CD4-positive, alpha-beta T cell (primary cell): ENCODE measurements at regions not wholly inside any gene's neighbourhood (a gene's known extent, or its start where the extent isn't known, plus 50 kb on each side); places are given as distances from the start of the nearest gene placed in this dataset.

Source experiments
- ATAC-seq: fragments of 200-7000 bp; cut with Tn5 transposase; one replicate; pipeline ENCODE4 v1.10.0; 2022; ENCODE audit warnings: mild to moderate bottlenecking; ENCODE audit not compliant: poor library complexity
- CTCF ChIA-PET: fragments of 350-600 bp; sonication (Branson Sonifier 250); formaldehyde crosslinking; loops from one replicate; lab custom pipeline; 2021; ENCODE audit warnings: antibody characterized with exemption, inconsistent platforms; lab: Charles Lee
- POLR2A ChIA-PET: fragments of 350-600 bp; sonication (Branson Sonifier 250); formaldehyde crosslinking; loops from one replicate; lab custom pipeline; 2021; ENCODE audit warnings: antibody characterized with exemption, inconsistent platforms; lab: Charles Lee
- DNase-seq, 14 experiments: peaks; one replicate each; pipeline ENCODE4 v3.0.0-alpha.2; 2013 to 2020; ENCODE audit warnings: mixed read lengths in 2 of 14
- H3K27ac ChIP-seq, 2 donors: one replicate each; pipeline versions ENCODE4 v1.5.1 to v1.7.0; 2013; ENCODE audit warnings: low read length in 2 of 2, low read depth in 1 of 2, mild to moderate bottlenecking in 1 of 2
- H3K27me3 ChIP-seq, 2 experiments: 1 replicate in 1 of 2; 2 replicates in 1 of 2; pipeline versions ENCODE4 v1.6.1 to v1.7.0; 2013; ENCODE audit warnings: low read length in 2 of 2, control low read depth in 1 of 2, mild to moderate bottlenecking in 1 of 2, moderate library complexity in 1 of 2; ENCODE audit not compliant: insufficient read depth in 2 of 2, control insufficient read depth in 1 of 2
- H3K36me3 ChIP-seq: one replicate; pipeline ENCODE4 v1.6.1; 2013; ENCODE audit warnings: low read length, control low read depth; ENCODE audit not compliant: insufficient read depth
- H3K4me1 ChIP-seq: one replicate; pipeline ENCODE4 v1.6.1; 2013; ENCODE audit warnings: low read length, control low read depth; ENCODE audit not compliant: insufficient read depth
- H3K4me3 ChIP-seq: one replicate; pipeline ENCODE4 v1.5.1; 2013; ENCODE audit warnings: mild to moderate bottlenecking, low read length, moderate library complexity
- H3K9me3 ChIP-seq, 2 experiments: 1 replicate in 1 of 2; 2 replicates in 1 of 2; pipeline versions ENCODE4 v1.6.1 to v1.7.0; 2013; ENCODE audit warnings: low read length in 2 of 2, mild to moderate bottlenecking in 2 of 2, control low read depth in 1 of 2, moderate library complexity in 1 of 2; ENCODE audit not compliant: control insufficient read depth in 1 of 2, insufficient read depth in 1 of 2
- H3K27ac Mint-ChIP-seq: one replicate; pipeline ENCODE4 v1.8.0; 2020; ENCODE audit warnings: mixed read lengths
- H3K27me3 Mint-ChIP-seq: one replicate; pipeline ENCODE4 v1.8.0; 2021; ENCODE audit warnings: mixed read lengths
- H3K36me3 Mint-ChIP-seq: one replicate; pipeline ENCODE4 v1.8.0; 2021; ENCODE audit warnings: low read depth, mixed read lengths
- H3K4me1 Mint-ChIP-seq: one replicate; pipeline ENCODE4 v1.8.0; 2021; ENCODE audit warnings: low read depth, mixed read lengths
- H3K4me3 Mint-ChIP-seq: one replicate; pipeline ENCODE4 v1.8.0; 2020; ENCODE audit warnings: mild to moderate bottlenecking, mixed read lengths
- H3K9me3 Mint-ChIP-seq: one replicate; pipeline ENCODE4 v1.8.0; 2020; ENCODE audit warnings: mixed read lengths
- intact Hi-C, 2 experiments: fragments of 100-400 bp; cut with DNase I in 1 of 2; cut with micrococcal nuclease in 1 of 2; formaldehyde crosslinking; loops; one replicate each; pipeline versions ENCODE4 v1.15.1 to v1.9.0; 2023 to 2025; cut with DNase I, micrococcal nuclease
- TF ChIP-seq, protein P1 (sequence below): fragments of 200-600 bp; IDR thresholded peaks from one replicate; pipeline ENCODE4 v1.8.0; 2022; ENCODE audit warnings: antibody characterized with exemption, mild to moderate bottlenecking

DNA sequence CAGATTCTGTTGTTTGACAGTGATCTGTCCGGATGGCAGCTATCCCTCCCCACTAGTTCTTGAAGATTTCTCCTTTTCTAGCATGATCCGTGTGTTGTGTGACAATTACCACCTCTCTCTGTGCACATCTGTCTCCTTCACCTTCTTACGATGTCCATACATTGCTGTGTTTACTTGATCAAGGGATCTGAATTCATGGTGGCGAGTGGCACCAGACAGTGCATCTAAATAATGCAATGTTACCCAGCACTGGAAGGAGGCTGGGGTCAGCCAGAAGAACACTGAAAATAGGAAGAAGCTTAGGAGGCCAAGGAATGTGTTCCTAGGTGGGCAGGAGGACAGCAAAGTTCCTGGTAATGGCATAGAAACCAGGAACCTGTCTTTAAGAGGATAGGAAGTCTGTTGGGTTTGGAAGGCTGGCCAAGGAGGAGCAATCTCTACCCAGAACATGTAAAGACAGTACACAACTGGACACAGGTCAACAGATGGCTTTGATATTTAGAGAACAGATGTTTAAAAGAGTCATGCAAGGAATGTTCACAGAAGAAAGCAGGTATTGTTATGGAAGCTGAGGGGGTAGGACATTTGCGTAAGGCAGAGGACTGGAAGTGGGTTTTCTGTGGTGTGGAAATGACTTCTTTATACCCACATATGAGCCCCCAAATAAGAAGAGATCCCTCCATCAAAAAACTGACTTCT, 126.4 kb downstream of the HRH4 start:
- intact Hi-C loops, result no loop called here
- ChIA-PET CTCF (no interaction called here), POLR2A (no interaction called here)
- H3K4me3 ChIP-seq, result no peak overlapping the region
- no peaks in the 10 kb centered on the region for H3K4me1 Mint-ChIP-seq
- H3K27me3 ChIP-seq, result no peaks in the 10 kb centered on the region
- no peaks in the 10 kb centered on the region for H3K9me3 Mint-ChIP-seq
- TF ChIP-seq, protein P1, sequence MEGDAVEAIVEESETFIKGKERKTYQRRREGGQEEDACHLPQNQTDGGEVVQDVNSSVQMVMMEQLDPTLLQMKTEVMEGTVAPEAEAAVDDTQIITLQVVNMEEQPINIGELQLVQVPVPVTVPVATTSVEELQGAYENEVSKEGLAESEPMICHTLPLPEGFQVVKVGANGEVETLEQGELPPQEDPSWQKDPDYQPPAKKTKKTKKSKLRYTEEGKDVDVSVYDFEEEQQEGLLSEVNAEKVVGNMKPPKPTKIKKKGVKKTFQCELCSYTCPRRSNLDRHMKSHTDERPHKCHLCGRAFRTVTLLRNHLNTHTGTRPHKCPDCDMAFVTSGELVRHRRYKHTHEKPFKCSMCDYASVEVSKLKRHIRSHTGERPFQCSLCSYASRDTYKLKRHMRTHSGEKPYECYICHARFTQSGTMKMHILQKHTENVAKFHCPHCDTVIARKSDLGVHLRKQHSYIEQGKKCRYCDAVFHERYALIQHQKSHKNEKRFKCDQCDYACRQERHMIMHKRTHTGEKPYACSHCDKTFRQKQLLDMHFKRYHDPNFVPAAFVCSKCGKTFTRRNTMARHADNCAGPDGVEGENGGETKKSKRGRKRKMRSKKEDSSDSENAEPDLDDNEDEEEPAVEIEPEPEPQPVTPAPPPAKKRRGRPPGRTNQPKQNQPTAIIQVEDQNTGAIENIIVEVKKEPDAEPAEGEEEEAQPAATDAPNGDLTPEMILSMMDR, result no peak
- H3K27ac Mint-ChIP-seq, result no peak overlapping the region
- H3K27ac ChIP-seq, result no peak overlapping the region
- no peaks in the 10 kb centered on the region for H3K9me3 ChIP-seq
- H3K4me3 Mint-ChIP-seq, result no peak overlapping the region
- ATAC-seq, result no peak
- H3K4me1 ChIP-seq, result no peaks in the 10 kb centered on the region
- H3K36me3 Mint-ChIP-seq, result no peaks in the 10 kb centered on the region
- DNase-seq, result no peak
- H3K27me3 Mint-ChIP-seq, result peaks cover 22% of the 10 kb centered on the region
- H3K36me3 ChIP-seq, result no peaks in the 10 kb centered on the region

GRCh38 chr18:24588440-24588839, 128.0 kb downstream of the HRH4 start:
- H3K36me3 ChIP-seq, result no peaks in the 10 kb centered on the region
- Mint-ChIP-seq H3K4me3 (no peak overlapping the region), H3K27me3 (peaks cover 22% of the 10 kb centered on the region), H3K36me3 (no peaks in the 10 kb centered on the region), H3K9me3 (no peaks in the 10 kb centered on the region), H3K4me1 (no peaks in the 10 kb centered on the region), H3K27ac (no peak overlapping the region)
- no peak for ATAC-seq
- H3K4me3 ChIP-seq, result no peak overlapping the region
- TF ChIP-seq, protein P1, result no peak
- H3K9me3 ChIP-seq, result no peaks in the 10 kb centered on the region
- no peaks in the 10 kb centered on the region for H3K4me1 ChIP-seq
- intact Hi-C loops, result no loop called here
- POLR2A ChIA-PET, result no interaction called here
- DNase-seq, result no peak
- H3K27ac ChIP-seq, result no peak overlapping the region
- H3K27me3 ChIP-seq, result no peaks in the 10 kb centered on the region
- CTCF ChIA-PET, result no interaction called here

DNA sequence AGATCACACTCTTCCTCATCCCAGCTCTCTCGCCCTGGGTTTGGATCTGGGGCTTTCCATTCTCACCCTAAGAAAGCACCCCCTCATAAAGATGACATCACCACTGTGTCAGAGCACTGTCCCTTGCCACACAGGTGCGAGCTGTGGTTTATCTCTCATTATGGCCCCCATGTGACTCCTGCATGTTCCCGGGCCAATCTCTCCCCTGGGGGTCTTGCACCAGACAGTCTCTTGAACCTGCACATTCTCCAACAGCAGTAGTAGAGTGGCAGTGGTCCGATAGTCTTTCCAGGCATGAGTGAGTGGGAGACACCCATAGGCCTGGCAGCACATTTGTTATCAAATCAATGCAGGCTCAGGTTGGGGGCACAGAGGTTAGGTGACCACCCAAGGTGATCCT, 130.5 kb downstream of the HRH4 start:
- Mint-ChIP-seq H3K9me3 (no peaks in the 10 kb centered on the region), H3K27me3 (peaks cover 8% of the 10 kb centered on the region), H3K4me1 (no peaks in the 10 kb centered on the region), H3K27ac (no peak overlapping the region), H3K4me3 (no peak overlapping the region), H3K36me3 (no peaks in the 10 kb centered on the region)
- no peak overlapping the region for H3K4me3 ChIP-seq
- TF ChIP-seq, protein P1, result no peak
- ChIA-PET POLR2A (no interaction called here), CTCF (no interaction called here)
- no peak for ATAC-seq
- H3K27me3 ChIP-seq, result no peaks in the 10 kb centered on the region
- no peaks in the 10 kb centered on the region for H3K9me3 ChIP-seq
- intact Hi-C loops, result no loop called here
- H3K4me1 ChIP-seq, result no peaks in the 10 kb centered on the region
- DNase-seq, result no peak
- no peak overlapping the region for H3K27ac ChIP-seq
- H3K36me3 ChIP-seq, result no peaks in the 10 kb centered on the region
